ENCODE measurements at regions not wholly inside any gene's neighbourhood (a gene's known extent, or its start where the extent isn't known, plus 50 kb on each side); places are given as distances from the start of the nearest gene placed in this dataset.
"Not testable (repeated sequence)": the region's sequence is repeated elsewhere in the genome, so short reads cannot be mapped to it uniquely, and the experiment has no call there.

DNA sequence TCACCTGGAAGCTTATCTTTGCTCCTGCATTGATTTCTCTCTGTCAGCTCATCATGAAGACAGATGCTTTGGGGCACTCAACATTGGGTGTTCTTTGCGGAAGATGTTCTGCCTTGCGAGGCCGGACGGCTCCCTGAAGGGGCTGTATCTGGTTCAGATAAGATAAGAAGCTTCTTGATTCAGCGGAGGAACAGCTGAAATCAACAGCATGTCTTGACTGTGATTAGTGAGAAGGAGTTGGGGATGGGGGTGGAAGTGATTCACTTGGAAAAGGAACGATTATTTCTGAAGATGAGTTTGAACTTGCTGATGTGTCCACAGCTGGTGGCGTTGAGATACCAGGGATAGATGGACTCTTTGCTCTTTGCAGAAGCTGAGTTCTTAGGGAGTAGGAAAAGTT lies 126.9 kb upstream of the WSCD1 start:
- DNase-seq (ENCODE audit: insufficient read length, low spot score) (no peak), FAIRE-seq (no peak)

DNA sequence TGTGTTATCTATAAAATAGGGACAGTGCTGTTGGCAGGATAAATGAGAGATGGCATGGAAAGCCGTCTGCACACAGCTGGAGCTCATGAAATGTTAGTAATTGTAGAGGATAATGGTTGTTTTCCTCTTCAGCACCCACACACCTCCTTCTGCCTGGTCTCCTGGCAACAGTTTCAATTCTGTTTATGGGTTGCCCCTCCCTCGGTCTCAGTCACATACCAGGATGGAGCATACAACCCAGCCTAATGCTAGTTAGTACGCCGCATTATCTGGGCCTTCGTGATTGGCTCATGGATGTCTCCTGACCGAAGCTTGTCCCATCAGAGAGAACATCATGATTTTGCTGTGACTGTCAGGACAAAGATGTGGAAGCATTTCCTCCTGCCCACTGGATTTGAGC lies 126.2 kb upstream of the WSCD1 start:
- FAIRE-seq (no peak), DNase-seq (ENCODE audit: insufficient read length, low spot score) (no peak)

DNA sequence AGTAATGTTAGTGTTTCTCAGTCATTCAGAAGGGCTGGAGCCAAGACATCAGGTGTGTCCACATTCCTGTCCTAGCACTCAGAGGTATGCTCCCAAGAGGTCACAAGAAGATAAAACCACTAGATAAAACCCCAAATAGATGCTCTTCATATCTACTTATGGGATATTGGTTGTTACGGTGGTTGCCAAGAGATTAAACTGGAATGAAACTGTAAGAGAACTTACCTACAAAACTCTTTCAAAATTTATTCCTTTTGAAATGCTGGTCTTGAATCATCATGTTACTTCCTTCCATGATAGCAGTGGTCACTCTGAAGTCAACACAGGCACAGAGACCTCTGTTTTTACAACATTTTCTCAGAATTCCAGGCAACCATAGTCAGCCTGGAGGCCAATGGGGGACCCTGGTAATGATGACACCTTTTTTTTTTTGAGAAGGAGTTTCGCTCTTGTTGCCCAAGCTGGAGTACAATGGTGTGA lies 122.4 kb upstream of the WSCD1 start:
- no peak for FAIRE-seq

DNA sequence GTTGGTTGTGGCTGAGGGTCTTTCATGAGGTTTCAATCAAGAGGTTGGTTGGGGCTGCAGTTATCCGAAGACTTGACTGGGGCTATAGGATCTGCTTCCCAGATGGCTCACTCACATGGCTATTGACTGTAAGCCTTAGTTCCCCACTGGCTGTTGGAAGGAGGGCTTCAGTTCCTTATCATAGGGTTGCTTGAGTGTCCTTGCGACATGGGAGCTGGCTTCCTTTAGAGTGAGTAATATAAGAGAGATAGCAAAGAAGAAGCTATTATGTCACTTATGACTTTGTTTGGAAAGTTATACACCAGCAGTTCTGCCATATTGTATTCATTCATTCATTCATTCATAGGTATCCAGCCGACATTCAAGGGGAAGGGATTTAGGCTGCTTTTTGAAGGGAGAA lies 121.4 kb upstream of the WSCD1 start:
- FAIRE-seq (no peak), DNase-seq (ENCODE audit: insufficient read length, low spot score) (no peak)

More for the DNA sequence above, 122.4 kb upstream of the WSCD1 start:
- DNase-seq (ENCODE audit: insufficient read length, low spot score): no peak

DNA sequence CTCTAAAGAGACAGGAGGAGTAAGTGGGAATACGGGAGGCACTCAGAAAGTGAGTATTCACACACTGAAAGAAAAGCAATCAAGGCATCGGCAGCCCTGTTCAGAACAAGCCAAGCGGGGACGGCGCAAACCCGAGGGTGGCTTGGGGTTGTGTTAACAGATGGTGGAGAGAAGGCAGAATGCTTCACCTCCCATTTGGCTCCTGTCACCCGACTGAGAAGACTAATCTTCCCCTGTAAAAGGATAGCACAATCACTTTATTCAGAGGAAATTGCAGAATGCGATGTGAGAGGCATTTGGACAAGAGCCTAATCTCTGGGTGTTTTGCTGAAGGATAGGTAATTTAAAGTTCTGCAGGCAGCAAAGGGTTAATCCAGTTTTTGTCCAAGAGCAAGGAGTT lies 119.3 kb upstream of the WSCD1 start:
- FAIRE-seq (no peak), DNase-seq (ENCODE audit: insufficient read length, low spot score) (no peak)

DNA sequence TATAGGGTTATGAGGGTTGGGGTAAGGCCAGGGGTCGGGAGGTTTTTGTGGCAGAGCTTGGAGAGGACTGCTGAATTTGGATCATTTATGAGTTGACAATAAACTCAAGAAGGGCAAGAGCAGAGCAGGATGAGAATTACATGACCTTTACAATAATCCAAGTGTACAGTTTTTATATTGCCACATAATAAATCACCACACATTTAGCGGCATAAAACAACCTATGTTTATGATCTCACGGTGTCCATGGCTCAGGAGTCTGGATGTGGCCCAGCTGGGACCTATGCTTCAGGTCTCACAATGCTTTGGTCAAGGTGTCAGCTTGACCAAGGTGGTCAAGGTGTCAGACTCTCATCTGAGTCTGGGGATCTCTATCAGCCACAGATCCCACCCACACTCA lies 118.3 kb upstream of the WSCD1 start:
- no peak for FAIRE-seq

DNA sequence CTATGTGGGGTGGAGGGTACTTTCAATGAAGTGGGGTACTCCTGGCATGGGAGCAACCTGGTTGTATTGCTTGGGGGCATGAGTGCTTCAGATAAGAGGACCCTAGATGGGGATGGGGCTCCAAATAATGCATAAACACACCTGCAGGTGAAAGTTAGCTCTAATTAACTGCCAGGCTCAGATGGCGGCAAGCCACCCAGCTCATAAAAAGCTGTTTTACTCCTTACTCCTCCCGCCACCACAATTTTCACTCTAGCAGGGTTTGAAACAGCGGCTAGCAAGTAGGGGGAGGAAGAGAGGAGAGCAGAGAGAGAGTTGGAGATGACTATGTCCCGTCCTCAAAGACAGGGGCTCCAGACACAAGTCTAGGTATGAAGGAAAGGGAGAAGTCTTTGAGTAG lies 117.7 kb upstream of the WSCD1 start:
- FAIRE-seq: no peak
- no peak for DNase-seq (ENCODE audit: insufficient read length, low spot score)

More for the DNA sequence above, 118.3 kb upstream of the WSCD1 start:
- no peak for DNase-seq (ENCODE audit: insufficient read length, low spot score)

DNA sequence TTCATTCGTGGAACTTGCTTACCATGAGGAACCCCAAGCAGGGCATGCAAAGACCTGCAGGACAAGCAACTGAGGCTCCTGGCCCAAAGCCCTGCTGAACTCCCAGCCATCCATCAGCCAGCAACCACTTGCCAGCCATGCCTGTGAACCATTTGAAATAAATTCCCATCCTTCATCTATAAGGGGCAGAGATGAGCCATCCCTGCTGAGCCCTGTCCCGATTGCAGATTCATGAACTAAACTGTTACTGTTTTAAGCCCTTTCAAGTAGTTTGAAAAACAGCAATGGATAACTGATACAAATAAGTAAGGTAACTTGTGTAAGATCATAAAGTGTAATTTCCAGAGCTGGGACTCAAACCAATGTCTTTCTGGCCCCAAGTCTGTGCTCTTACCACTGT lies 114.4 kb upstream of the WSCD1 start:
- no peak for FAIRE-seq
- no peak for DNase-seq (ENCODE audit: insufficient read length, low spot score)

DNA sequence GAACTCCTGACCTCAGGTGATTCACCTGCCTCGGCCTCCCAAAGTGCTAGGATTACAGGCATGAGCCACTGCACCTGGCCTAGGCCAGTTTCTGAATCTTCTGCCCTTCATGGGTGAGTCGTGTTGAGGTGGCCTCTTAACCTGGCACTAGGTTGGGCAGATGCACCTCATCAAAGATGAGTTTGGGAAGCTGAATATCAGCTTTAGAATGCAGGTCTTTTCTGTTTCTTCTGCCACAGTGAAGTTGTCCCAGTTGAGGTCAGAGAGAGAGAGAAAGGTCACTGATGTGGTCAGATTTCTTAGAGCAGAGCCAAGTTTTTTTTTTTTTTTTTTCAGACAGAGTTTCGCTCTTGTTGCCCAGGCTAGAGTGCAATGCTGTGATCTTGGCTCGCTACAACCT lies 111.3 kb upstream of the WSCD1 start:
- FAIRE-seq (no peak), DNase-seq (ENCODE audit: insufficient read length, low spot score) (no peak)

DNA sequence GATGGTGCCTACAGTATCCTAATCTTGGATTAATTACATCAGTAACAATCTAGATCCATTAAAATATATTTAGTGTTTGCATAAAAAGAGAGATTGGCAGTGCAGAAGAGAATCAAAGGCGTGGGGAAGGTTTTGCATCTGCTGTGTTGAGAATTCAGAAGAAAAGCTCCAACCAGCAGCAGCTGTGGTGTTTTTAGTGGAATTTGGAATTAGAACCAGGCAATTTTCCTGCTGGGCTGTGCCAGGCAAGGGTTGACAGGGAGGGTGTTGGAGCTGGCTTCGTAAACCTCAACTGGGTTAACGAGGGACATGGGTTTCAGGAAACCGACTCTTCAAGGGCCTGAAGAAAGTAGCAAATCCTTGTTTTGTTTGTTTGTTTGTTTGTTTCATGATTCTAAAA lies 107.8 kb upstream of the WSCD1 start:
- DNase-seq (ENCODE audit: insufficient read length, low spot score) (no peak), FAIRE-seq (no peak)

DNA sequence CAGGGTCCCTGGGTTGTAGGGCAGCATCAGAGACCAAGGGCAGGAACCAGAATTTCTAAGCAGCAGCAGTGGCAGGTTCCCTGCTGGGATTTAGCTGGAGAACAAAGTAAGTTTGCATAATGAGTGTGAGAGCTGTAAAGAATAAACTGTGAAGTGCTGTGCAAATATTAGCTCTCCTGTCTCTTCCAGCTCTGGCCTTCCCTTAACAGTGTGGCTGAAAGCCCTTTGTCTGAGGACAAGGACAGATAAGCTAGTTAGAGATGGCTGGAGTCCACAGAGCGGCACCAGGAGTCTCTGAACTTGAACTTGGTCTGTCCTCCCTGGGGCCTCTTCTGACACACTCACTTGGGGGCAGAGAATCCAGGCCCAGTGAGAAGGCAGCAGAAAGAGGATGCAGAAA lies 98.2 kb upstream of the WSCD1 start:
- DNase-seq (ENCODE audit: insufficient read length, low spot score): no peak
- FAIRE-seq: no peak

DNA sequence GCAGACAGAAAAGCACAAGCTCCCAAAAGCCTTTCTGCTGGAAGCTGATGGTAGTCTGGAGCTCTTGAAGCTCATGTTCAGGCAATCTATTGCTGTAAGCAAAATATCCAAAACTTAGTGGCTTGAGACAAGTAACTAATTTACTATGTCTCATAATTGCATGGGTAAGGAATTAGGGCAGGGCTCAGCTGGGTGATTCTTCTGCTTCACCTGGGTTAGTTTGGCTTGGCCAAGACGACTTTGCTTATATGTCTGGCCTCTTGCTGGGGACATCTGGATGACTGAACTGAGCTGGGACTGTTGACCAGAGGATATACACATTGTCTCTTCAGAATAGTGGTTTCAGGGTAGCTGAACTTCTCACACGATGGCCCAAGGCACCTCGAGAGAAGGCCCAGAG lies 96.8 kb upstream of the WSCD1 start:
- DNase-seq (ENCODE audit: insufficient read length, low spot score) (no peak), FAIRE-seq (no peak)

DNA sequence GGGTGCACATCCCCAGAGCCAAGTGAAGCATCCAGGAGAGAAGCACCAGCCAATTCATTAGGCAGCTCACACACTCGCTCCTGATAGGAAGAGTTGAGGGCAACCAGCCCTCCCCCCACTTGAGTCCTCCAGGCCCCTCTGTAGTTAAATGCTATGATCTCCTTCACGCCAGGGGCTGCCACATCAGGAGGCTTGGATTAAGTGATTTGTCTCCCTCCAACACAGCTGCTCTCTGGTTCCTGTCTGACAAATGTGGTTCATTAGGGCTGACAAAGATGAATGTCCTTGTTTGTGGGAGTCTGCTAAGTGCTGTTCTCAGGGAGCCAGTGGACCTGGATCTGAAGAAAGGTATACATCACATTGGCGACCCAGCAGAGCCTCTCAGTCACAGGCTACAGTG lies 94.5 kb upstream of the WSCD1 start:
- DNase-seq (ENCODE audit: insufficient read length, low spot score) (no peak), FAIRE-seq (no peak)

DNA sequence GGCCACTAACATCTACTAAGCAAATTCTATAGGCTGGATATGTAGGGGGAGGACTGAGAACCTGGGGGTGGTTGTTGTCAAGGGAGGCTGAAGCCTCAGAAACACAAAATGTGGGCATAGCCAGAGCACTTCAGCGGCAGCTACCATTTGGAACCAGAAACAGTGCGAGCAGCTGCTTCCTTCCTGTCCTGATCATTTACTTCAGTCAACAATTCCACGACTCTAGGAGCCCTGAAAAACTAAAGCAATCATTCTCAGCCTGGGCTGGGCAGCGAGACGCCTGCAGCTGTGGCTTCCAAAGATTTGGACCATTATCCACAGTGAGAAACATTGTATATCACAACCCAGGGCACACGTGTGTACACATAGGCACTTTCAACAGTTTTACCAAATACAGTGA lies 93.9 kb upstream of the WSCD1 start:
- no peak for DNase-seq (ENCODE audit: insufficient read length, low spot score)
- no peak for FAIRE-seq

DNA sequence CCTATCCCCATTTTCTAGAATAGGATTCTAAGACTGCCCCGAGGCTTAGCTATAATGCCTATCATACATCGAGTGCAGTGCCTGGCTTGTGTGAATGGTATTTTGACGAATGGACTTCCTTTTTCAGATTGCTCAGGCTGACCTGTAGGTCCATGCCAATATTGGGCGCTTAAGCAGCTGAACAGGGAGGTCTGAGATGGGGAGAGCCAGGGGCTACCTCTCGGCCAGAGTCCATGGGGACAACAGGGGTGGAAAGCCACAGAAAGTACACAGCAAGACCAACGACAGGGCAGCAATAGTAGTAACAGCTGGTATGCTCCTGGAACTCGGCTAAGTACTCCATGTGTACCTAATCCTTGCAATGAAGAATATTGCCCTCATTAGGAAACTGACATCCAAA lies 91.7 kb upstream of the WSCD1 start:
- DNase-seq (ENCODE audit: insufficient read length, low spot score) (no peak), FAIRE-seq (no peak)

DNA sequence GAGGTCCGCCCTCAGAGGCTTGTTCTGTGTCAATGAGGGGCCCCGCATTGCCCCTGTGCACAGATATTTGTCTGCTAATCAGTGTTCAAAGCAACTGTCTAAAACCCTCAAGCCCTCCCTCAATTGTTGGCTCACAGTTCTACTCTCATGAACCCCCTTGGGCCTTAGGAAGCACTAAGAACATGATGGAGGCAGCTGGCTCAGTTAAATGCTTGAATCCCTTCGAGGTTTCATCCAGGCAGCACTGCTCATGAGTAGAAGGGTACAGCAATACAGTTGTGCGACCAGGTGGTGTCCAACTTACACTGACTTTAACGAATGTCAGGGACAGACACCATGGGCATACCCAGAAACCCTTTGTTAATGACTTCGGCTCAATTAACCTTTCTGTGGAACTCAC lies 89.2 kb upstream of the WSCD1 start:
- DNase-seq (ENCODE audit: insufficient read length, low spot score) (no peak), FAIRE-seq (no peak)

DNA sequence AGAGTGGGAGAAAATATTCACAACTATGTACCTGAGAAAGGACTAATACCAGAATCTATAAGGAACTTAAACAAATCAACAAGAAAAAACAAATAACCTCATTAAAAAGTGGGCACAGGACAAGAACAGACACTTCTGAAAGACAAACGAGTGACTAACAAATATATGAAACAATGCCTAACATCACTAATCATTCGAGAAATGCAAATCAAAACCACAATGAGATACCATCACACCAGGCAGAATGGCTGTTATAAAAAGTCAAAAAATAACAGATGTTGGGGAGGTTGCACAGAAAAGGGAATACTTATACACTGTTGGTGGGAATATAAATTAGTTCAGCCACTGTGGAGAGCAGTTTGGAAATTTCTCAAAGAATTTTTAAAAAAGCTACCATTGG lies 83.5 kb upstream of the WSCD1 start:
- FAIRE-seq: no peak

DNA sequence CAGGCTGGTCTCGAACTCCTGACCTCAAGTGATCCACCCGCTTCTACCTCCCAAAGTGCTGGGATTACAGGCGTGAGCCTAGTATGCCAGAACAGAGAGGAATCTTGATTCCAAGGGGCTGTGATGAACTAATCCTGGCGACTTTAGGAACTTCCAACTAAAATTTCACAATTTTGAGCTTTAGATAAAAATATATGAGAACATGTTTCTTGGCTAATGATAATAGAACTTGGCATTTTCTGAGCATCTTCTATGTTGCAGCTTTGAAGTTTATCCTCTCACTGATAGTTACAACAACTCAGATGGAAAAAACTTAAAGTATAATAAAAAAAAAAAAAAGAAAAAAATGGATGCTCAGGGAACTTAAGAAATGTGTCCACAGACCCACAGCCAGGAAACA lies 69.8 kb upstream of the WSCD1 start:
- DNase-seq (ENCODE audit: insufficient read length, low spot score): no peak
- no peak for FAIRE-seq

More for the DNA sequence above, 83.5 kb upstream of the WSCD1 start:
- DNase-seq (ENCODE audit: insufficient read length, low spot score): no peak

DNA sequence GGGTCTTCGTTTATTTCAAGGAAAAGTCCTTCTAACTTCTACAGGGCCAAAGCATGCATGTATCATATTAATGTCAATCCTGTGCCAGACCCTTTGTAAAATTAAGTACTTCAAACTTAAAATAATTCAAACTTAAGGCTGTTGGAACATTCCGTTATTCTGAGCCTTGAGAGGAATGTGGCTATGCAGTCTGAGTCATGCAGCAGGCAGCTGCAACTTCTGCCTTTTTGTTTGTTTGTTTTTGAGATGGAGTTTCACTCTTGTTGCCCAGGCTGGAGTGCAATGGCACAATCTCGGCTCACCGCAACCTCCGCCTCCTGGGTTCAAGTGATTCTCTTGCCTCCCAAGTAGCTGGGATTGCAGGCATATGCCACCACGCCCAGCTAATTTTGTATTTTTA lies 67.0 kb upstream of the WSCD1 start:
- not testable (repeated sequence) for DNase-seq (ENCODE audit: insufficient read length, low spot score); FAIRE-seq

DNA sequence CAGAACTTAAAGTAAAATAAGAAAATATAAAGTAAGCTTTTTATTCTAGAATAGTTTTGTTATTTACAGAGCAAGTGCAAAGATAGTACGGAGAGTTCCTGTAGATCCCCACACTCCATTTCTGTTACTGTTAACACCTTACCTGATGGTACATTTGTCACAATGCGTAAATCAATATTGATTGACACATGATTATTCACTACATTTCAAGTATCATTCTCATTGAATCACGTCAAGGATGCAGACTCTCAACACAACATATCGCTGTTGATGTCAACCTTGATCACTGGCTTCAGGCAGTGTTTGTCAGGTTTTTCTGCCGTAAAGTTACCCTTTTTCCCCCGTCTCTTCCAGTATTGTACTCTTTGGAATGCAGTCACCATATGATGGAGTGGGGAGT lies 64.2 kb upstream of the WSCD1 start:
- no peak for DNase-seq (ENCODE audit: insufficient read length, low spot score)
- FAIRE-seq: no peak

DNA sequence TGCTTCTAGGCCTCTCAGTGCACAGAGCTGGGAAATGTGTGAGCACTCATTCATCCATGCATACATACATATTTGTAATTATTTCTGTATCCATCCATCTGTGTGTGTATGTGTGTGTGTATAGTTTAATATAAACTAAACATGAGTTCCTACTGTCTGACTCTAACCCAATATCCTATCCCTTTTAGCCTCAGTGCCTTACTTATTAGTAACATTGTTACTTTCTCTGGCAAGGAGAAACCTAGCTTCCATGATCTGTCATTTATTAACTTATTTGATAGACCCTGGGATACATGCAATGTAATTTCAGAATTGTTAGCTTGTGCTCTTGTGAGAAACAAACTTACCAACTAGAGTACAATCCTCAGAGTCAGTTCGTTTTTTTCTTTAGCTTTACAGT lies 59.0 kb upstream of the WSCD1 start:
- DNase-seq (ENCODE audit: insufficient read length, low spot score) (no peak), FAIRE-seq (no peak)

DNA sequence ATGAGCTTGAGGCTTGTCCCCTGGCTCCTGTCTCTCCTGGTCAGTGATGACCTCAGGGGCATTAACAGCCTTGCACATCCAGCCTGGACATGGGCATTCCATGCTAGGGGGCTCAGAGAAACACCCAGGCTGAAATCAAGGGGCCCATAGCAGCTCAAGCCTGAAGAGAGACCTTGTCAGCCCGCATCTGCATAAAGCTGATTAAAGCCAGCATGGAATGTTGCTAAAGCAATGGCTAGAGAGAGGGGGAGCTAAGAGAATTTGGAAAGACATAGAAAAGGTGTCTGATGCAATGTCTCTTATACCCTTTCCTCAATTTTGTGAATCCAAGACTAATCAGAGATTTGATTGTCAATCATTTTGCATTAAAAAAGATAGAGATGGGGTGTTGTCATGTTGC lies 51.4 kb upstream of the WSCD1 start:
- FAIRE-seq (no peak), DNase-seq (ENCODE audit: insufficient read length, low spot score) (no peak)

DNA sequence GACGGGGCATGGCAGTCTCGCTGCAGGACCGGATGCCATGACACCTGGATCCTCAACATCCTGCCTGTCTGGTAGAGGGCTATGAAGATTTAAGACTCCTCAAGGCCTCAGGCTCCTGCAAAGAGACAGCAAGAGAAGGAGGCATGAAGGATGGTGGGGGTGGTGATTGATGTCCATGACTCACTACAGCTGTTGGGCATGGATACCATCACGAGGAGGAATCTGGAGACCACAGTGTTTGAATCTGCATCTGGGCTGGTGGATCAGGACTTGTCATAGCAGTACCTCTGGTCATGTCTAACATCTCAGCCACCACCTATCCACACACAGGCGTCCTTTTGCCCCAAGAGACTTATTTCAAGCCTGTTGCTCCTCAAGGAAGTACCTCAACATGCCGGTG lies 50.2 kb upstream of the WSCD1 start:
- FAIRE-seq (no peak), DNase-seq (ENCODE audit: insufficient read length, low spot score) (no peak)

Measured in GM19239 (cell line).